ENCODE measurements at regions not wholly inside any gene's neighbourhood (a gene's known extent, or its start where the extent isn't known, plus 50 kb on each side); places are given as distances from the start of the nearest gene placed in this dataset.

DNA sequence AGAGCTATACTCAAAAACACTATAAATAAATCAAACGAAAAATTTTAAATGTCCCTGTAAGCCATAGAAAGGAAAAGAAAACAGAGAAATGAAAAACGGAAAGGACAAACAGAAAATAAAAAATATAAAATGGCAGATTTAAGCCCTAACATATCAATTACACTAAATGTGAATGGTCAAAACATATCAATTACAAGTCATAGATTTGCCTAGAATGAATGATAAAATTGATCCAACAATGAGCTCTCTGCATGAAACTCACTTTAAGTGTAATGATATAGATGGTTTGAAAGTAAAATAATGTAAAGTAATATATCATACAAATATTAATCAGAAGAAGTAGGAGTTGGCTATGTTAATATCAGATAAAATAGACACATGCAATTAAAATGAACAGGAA, 54.2 kb upstream of the TCF4 start:
- no peaks in the 10 kb centered on the region for H3K36me3 ChIP-seq
- peaks cover 0 to 7% (median 2%) of the 10 kb centered on the region in 4 donors for H3K9me3 ChIP-seq
- no peak for TF ChIP-seq POLR2AphosphoS5 (IDR thresholded peaks at IDR 0.05)
- no peak for TF ChIP-seq POLR2A (IDR thresholded peaks at IDR 0.05; ENCODE audit: low read depth)
- TF ChIP-seq EP300 (IDR thresholded peaks at IDR 0.05), result no peak
- TF ChIP-seq, protein P1, sequence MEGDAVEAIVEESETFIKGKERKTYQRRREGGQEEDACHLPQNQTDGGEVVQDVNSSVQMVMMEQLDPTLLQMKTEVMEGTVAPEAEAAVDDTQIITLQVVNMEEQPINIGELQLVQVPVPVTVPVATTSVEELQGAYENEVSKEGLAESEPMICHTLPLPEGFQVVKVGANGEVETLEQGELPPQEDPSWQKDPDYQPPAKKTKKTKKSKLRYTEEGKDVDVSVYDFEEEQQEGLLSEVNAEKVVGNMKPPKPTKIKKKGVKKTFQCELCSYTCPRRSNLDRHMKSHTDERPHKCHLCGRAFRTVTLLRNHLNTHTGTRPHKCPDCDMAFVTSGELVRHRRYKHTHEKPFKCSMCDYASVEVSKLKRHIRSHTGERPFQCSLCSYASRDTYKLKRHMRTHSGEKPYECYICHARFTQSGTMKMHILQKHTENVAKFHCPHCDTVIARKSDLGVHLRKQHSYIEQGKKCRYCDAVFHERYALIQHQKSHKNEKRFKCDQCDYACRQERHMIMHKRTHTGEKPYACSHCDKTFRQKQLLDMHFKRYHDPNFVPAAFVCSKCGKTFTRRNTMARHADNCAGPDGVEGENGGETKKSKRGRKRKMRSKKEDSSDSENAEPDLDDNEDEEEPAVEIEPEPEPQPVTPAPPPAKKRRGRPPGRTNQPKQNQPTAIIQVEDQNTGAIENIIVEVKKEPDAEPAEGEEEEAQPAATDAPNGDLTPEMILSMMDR (IDR thresholded peaks at IDR 0.05), result no peak
- H3K4me3 ChIP-seq, result no peak overlapping the region
- WGBS, result 48% methylated on average over 2 of the region's 2 CpGs
- no peaks in the 10 kb centered on the region for H3K27me3 ChIP-seq
- no peak for DNase-seq (ENCODE audit: extremely low spot score)
- H3K27ac ChIP-seq (replicated peaks in 1 of 4), result no peak overlapping the region
- H3K4me1 ChIP-seq, result no peaks in the 10 kb centered on the region
- intact Hi-C loops (cut with DNase I), result no loop called here

DNA sequence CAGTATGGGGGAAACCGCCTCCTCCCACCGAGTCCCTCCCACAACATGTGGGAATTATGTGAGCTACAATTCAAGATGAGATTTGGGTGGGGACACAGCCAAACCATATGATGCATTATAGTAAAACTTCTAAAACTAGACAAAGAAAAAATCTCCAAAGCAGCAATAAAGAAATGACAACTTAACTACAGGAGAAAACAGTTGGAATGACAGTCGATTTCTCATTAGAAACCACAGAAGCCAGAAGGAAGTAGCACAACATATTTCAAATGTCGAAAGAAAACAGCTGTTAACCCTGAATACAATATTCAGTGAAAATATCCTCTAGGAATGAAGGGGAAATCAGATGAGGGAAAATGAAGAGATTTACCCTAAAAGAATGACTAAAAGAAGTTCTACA, 53.5 kb upstream of the TCF4 start:
- no peak for DNase-seq (ENCODE audit: extremely low spot score)
- Histone ChIP-seq H3K27me3 (no peaks in the 10 kb centered on the region), H3K4me3 (no peak overlapping the region), H3K4me1 (no peaks in the 10 kb centered on the region), H3K36me3 (no peaks in the 10 kb centered on the region), H3K27ac (replicated peaks in 1 of 4) (no peak overlapping the region), H3K9me3 (peaks cover 0 to 7% (median 2%) of the 10 kb centered on the region in 4 donors)
- TF ChIP-seq EP300 (IDR thresholded peaks at IDR 0.05), result no peak
- no peak for TF ChIP-seq POLR2AphosphoS5 (IDR thresholded peaks at IDR 0.05)
- TF ChIP-seq, protein P1 (IDR thresholded peaks at IDR 0.05), result no peak
- TF ChIP-seq POLR2A (IDR thresholded peaks at IDR 0.05; ENCODE audit: low read depth), result no peak
- intact Hi-C loops (cut with DNase I), result no loop called here
- WGBS, result 83% methylated on average over 4 of the region's 4 CpGs

Small RNA genes lying in the stretch of these regions (small RNA-seq; reads per million reads assigned to genes)
- 0 reads per million in 3 donors for gene RF00045
